ENCODE measurements at regions not wholly inside any gene's neighbourhood (a gene's known extent, or its start where the extent isn't known, plus 50 kb on each side); places are given as distances from the start of the nearest gene placed in this dataset.

DNA sequence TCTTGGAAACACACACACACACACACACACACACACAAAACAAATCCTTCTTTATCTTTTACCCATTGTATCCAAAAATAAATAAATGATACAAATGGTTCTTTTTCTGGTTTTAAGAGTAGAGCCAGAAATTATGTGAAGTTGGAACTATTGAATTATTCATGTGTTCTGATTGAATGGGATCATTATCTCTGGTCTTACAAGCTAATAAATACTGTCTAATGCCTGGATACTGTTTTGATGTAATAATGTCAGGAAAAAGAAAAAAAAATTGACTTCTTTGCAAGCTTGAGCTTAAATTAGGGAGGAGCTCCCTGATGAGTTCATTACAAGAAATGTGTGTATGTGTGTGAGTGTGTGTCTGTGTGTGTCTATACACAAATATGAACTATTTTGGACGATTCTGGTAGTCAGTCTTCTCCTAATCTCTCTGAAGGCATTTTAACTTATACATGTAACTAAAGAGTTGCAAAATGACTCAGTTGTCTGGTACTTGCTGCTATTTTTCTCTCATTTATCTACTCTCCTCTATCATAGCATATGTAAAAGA, 507.2 kb upstream of the AGTR1 start:
- Histone ChIP-seq H3K36me3 (no peaks in the 10 kb centered on the region), H3K4me1 (no peaks in the 10 kb centered on the region), H3K9me3 (no peaks in the 10 kb centered on the region), H3K4me3 (no peak overlapping the region), H3K27me3 (no peaks in the 10 kb centered on the region), H3K27ac (no peak overlapping the region)
- no peak for ATAC-seq
- no peak for DNase-seq
- TF ChIP-seq POLR2A (IDR thresholded peaks at IDR 0.05) = no peak
- TF ChIP-seq, protein P1, sequence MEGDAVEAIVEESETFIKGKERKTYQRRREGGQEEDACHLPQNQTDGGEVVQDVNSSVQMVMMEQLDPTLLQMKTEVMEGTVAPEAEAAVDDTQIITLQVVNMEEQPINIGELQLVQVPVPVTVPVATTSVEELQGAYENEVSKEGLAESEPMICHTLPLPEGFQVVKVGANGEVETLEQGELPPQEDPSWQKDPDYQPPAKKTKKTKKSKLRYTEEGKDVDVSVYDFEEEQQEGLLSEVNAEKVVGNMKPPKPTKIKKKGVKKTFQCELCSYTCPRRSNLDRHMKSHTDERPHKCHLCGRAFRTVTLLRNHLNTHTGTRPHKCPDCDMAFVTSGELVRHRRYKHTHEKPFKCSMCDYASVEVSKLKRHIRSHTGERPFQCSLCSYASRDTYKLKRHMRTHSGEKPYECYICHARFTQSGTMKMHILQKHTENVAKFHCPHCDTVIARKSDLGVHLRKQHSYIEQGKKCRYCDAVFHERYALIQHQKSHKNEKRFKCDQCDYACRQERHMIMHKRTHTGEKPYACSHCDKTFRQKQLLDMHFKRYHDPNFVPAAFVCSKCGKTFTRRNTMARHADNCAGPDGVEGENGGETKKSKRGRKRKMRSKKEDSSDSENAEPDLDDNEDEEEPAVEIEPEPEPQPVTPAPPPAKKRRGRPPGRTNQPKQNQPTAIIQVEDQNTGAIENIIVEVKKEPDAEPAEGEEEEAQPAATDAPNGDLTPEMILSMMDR (IDR thresholded peaks at IDR 0.05 in 4 of 5, conservative IDR thresholded peaks at IDR 0.05 in 1 of 5) = no peak
- intact Hi-C loops (cut with DNase I; ENCODE audit: low total_unique reads) (no loop called here), in situ Hi-C loops (cut with MboI; ENCODE audit: low sequenced_read_pairs in 4 of 4) (no loop called here)

GRCh38 chr3:148191966-148192365, 505.7 kb upstream of the AGTR1 start:
- ATAC-seq = no peak
- H3K27ac ChIP-seq = no peak overlapping the region
- H3K9me3 ChIP-seq = no peaks in the 10 kb centered on the region

GRCh38 chr3:148197061-148197460, 500.6 kb upstream of the AGTR1 start:
- H3K4me1 ChIP-seq = no peaks in the 10 kb centered on the region
- H3K36me3 ChIP-seq = no peaks in the 10 kb centered on the region
- H3K4me3 ChIP-seq = no peak overlapping the region
- no peaks in the 10 kb centered on the region for H3K27me3 ChIP-seq
- DNase-seq = no peak
- intact Hi-C loops (cut with DNase I; ENCODE audit: low total_unique reads) = no loop called here
- no peaks in the 10 kb centered on the region for H3K9me3 ChIP-seq
- no peak for ATAC-seq
- in situ Hi-C loops (cut with MboI; ENCODE audit: low sequenced_read_pairs in 4 of 4) = no loop called here
- TF ChIP-seq, protein P1 (IDR thresholded peaks at IDR 0.05 in 4 of 5, conservative IDR thresholded peaks at IDR 0.05 in 1 of 5) = no peak
- no peak for TF ChIP-seq POLR2A (IDR thresholded peaks at IDR 0.05)
- H3K27ac ChIP-seq = no peak overlapping the region

More at GRCh38 chr3:148191966-148192365, 505.7 kb upstream of the AGTR1 start:
- TF ChIP-seq, protein P1 (IDR thresholded peaks at IDR 0.05 in 4 of 5, conservative IDR thresholded peaks at IDR 0.05 in 1 of 5) = no peak
- no peak for TF ChIP-seq POLR2A (IDR thresholded peaks at IDR 0.05)
- in situ Hi-C loops (cut with MboI; ENCODE audit: low sequenced_read_pairs in 4 of 4) (no loop called here), intact Hi-C loops (cut with DNase I; ENCODE audit: low total_unique reads) (no loop called here)
- no peaks in the 10 kb centered on the region for H3K36me3 ChIP-seq
- DNase-seq = no peak
- no peaks in the 10 kb centered on the region for H3K4me1 ChIP-seq
- H3K27me3 ChIP-seq = no peaks in the 10 kb centered on the region
- H3K4me3 ChIP-seq = no peak overlapping the region

DNA sequence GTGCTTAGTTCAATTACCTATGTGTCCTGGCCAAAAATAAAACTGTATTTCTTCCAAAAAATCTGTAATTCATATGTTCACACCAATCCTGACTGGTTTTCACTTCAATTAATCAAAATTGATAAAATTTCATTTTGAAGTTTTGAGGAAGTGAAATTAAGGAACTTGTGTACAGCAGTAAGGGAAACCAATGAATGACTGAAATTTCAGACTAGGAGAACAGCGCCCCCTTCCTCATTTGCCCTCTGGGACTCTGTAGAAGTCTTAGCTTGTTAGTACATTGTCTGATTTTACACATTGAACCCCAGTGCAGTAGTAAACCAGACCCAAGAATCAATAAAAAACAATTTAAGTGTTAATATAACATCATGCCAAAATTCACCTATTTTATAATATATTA, 495.3 kb upstream of the AGTR1 start:
- Histone ChIP-seq H3K9me3 (no peaks in the 10 kb centered on the region), H3K27me3 (no peaks in the 10 kb centered on the region), H3K4me1 (no peaks in the 10 kb centered on the region), H3K27ac (no peak overlapping the region), H3K36me3 (no peaks in the 10 kb centered on the region), H3K4me3 (no peak overlapping the region)
- DNase-seq = no peak
- TF ChIP-seq, protein P1 (IDR thresholded peaks at IDR 0.05 in 4 of 5, conservative IDR thresholded peaks at IDR 0.05 in 1 of 5) = no peak
- no peak for TF ChIP-seq POLR2A (IDR thresholded peaks at IDR 0.05)
- intact Hi-C loops (cut with DNase I; ENCODE audit: low total_unique reads) (no loop called here), in situ Hi-C loops (cut with MboI; ENCODE audit: low sequenced_read_pairs in 4 of 4) (no loop called here)
- no peak for ATAC-seq
